ENCODE measurements at regions not wholly inside any gene's neighbourhood (a gene's known extent, or its start where the extent isn't known, plus 50 kb on each side); places are given as distances from the start of the nearest gene placed in this dataset.
A peak's percentile ranks its signal among the peaks of the same experiment; 100 is the strongest.

GRCh38 chr4:136438645-136439044, 1093.6 kb downstream of the PCDH18 start:
- DNase-seq (ENCODE audit: low read depth): no peak
- no peak overlapping the region for H3K4me3 ChIP-seq (ENCODE audit: low read depth, low read length)

GRCh38 chr4:136424052-136424451, 1108.2 kb downstream of the PCDH18 start:
- no peak overlapping the region for H3K4me3 ChIP-seq (ENCODE audit: low read depth, low read length)
- DNase-seq (ENCODE audit: low read depth): no peak

- H3K4me3 ChIP-seq (ENCODE audit: low read depth, low read length): no peak overlapping the region
- no peak for DNase-seq (ENCODE audit: low read depth)
Observed at GRCh38 chr4:136414981-136415380, 1117.3 kb downstream of the PCDH18 start.

- no peak for DNase-seq (ENCODE audit: low read depth)
- H3K4me3 ChIP-seq (ENCODE audit: low read depth, low read length): no peak overlapping the region
Observed at GRCh38 chr4:136412708-136413107, 1119.6 kb downstream of the PCDH18 start.

GRCh38 chr4:136400829-136401228, 1131.5 kb downstream of the PCDH18 start:
- H3K4me3 ChIP-seq (ENCODE audit: low read depth, low read length): no peak overlapping the region
- no peak for DNase-seq (ENCODE audit: low read depth)

GRCh38 chr4:136395212-136395722, 1137.0 kb downstream of the PCDH18 start:
- H3K4me3 ChIP-seq (ENCODE audit: low read depth, low read length): no peak overlapping the region
- no peak for DNase-seq (ENCODE audit: low read depth)

- peak; percentile 39 for DNase-seq (ENCODE audit: low read depth)
Observed at GRCh38 chr4:136392576-136392975, 1139.7 kb downstream of the PCDH18 start.

GRCh38 chr4:136390824-136391223, 1141.5 kb downstream of the PCDH18 start:
- DNase-seq (ENCODE audit: low read depth): no peak
- no peak overlapping the region for H3K4me3 ChIP-seq (ENCODE audit: low read depth, low read length)

More at GRCh38 chr4:136392576-136392975, 1139.7 kb downstream of the PCDH18 start:
- no peak overlapping the region for H3K4me3 ChIP-seq (ENCODE audit: low read depth, low read length)

GRCh38 chr4:136383082-136383481, 1149.2 kb downstream of the PCDH18 start:
- peak; percentile 45 for DNase-seq (ENCODE audit: low read depth)
- no peak overlapping the region for H3K4me3 ChIP-seq (ENCODE audit: low read depth, low read length)

- H3K4me3 ChIP-seq (ENCODE audit: low read depth, low read length): no peak overlapping the region
- no peak for DNase-seq (ENCODE audit: low read depth)
Observed at GRCh38 chr4:136371231-136371630, 1161.1 kb downstream of the PCDH18 start.

- H3K4me3 ChIP-seq (ENCODE audit: low read depth, low read length): no peak overlapping the region
- no peak for DNase-seq (ENCODE audit: low read depth)
Observed at GRCh38 chr4:136369073-136369472, 1163.2 kb downstream of the PCDH18 start.

- no peak for DNase-seq (ENCODE audit: low read depth)
- H3K4me3 ChIP-seq (ENCODE audit: low read depth, low read length): no peak overlapping the region
Observed at GRCh38 chr4:136357556-136357955, 1174.7 kb downstream of the PCDH18 start.

- DNase-seq (ENCODE audit: low read depth): no peak
- H3K4me3 ChIP-seq (ENCODE audit: low read depth, low read length): no peak overlapping the region
Observed at GRCh38 chr4:136355970-136356369, 1176.3 kb downstream of the PCDH18 start.

GRCh38 chr4:136343340-136343739, 1189.0 kb downstream of the PCDH18 start:
- no peak overlapping the region for H3K4me3 ChIP-seq (ENCODE audit: low read depth, low read length)
- no peak for DNase-seq (ENCODE audit: low read depth)

GRCh38 chr4:136342666-136343065, 1189.6 kb downstream of the PCDH18 start:
- H3K4me3 ChIP-seq (ENCODE audit: low read depth, low read length): no peak overlapping the region
- DNase-seq (ENCODE audit: low read depth): no peak

GRCh38 chr4:136337216-136337615, 1195.1 kb downstream of the PCDH18 start:
- DNase-seq (ENCODE audit: low read depth): no peak
- H3K4me3 ChIP-seq (ENCODE audit: low read depth, low read length): no peak overlapping the region

- no peak overlapping the region for H3K4me3 ChIP-seq (ENCODE audit: low read depth, low read length)
Observed at GRCh38 chr4:136336479-136336878, 1195.8 kb downstream of the PCDH18 start.

GRCh38 chr4:136329042-136329662, 1203.1 kb downstream of the PCDH18 start:
- no peak for DNase-seq (ENCODE audit: low read depth)
- no peak overlapping the region for H3K4me3 ChIP-seq (ENCODE audit: low read depth, low read length)

More at GRCh38 chr4:136336479-136336878, 1195.8 kb downstream of the PCDH18 start:
- DNase-seq (ENCODE audit: low read depth): no peak

GRCh38 chr4:136328131-136328530, 1204.2 kb downstream of the PCDH18 start:
- no peak overlapping the region for H3K4me3 ChIP-seq (ENCODE audit: low read depth, low read length)
- no peak for DNase-seq (ENCODE audit: low read depth)

- no peak overlapping the region for H3K4me3 ChIP-seq (ENCODE audit: low read depth, low read length)
- DNase-seq (ENCODE audit: low read depth): no peak
Observed at GRCh38 chr4:136320465-136320813, 1211.9 kb downstream of the PCDH18 start.

GRCh38 chr4:136319789-136320464, 1212.4 kb downstream of the PCDH18 start:
- H3K4me3 ChIP-seq (ENCODE audit: low read depth, low read length): no peak overlapping the region
- DNase-seq (ENCODE audit: low read depth): no peak
